ENCODE measurements at regions not wholly inside any gene's neighbourhood (a gene's known extent, or its start where the extent isn't known, plus 50 kb on each side); places are given as distances from the start of the nearest gene placed in this dataset.

- Mint-ChIP-seq H3K4me1 (no peaks in the 10 kb centered on the region), H3K4me3 (no peak overlapping the region), H3K27ac (no peak overlapping the region), H3K27me3 (peaks cover 32% of the 10 kb centered on the region), H3K36me3 (no peaks in the 10 kb centered on the region), H3K9me3 (peaks cover 2% of the 10 kb centered on the region)
- ATAC-seq = no peak
These were observed 71.7 kb upstream of the SIM2 start for GRCh38 chr21:36627242-36627641.

- H3K9me3 Mint-ChIP-seq = peaks cover 2% of the 10 kb centered on the region
- H3K4me3 Mint-ChIP-seq = no peak overlapping the region
- peaks cover 32% of the 10 kb centered on the region for H3K27me3 Mint-ChIP-seq
- H3K27ac Mint-ChIP-seq = no peak overlapping the region
- no peak for ATAC-seq
- H3K4me1 Mint-ChIP-seq = no peaks in the 10 kb centered on the region
- no peaks in the 10 kb centered on the region for H3K36me3 Mint-ChIP-seq
These were observed 70.8 kb upstream of the SIM2 start for GRCh38 chr21:36628106-36628505.

GRCh38 chr21:36628761-36629460 lies 70.0 kb upstream of the SIM2 start:
- Mint-ChIP-seq H3K4me1 (no peaks in the 10 kb centered on the region), H3K36me3 (no peaks in the 10 kb centered on the region), H3K27me3 (peaks cover 32% of the 10 kb centered on the region), H3K9me3 (peaks cover 4% of the 10 kb centered on the region), H3K4me3 (no peak overlapping the region), H3K27ac (no peak overlapping the region)
- ATAC-seq = no peak

GRCh38 chr21:36630485-36631206 lies 68.3 kb upstream of the SIM2 start:
- no peak for ATAC-seq
- Mint-ChIP-seq H3K36me3 (no peaks in the 10 kb centered on the region), H3K27ac (no peak overlapping the region), H3K4me3 (no peak overlapping the region), H3K9me3 (peaks cover 6% of the 10 kb centered on the region), H3K4me1 (no peaks in the 10 kb centered on the region), H3K27me3 (peaks cover 32% of the 10 kb centered on the region)

GRCh38 chr21:36636016-36636415 lies 62.9 kb upstream of the SIM2 start:
- ATAC-seq = no peak
- Mint-ChIP-seq H3K4me3 (no peak overlapping the region), H3K9me3 (peaks cover 23% of the 10 kb centered on the region), H3K36me3 (no peaks in the 10 kb centered on the region), H3K27ac (no peak overlapping the region), H3K27me3 (peaks cover 24% of the 10 kb centered on the region), H3K4me1 (no peaks in the 10 kb centered on the region)

- Mint-ChIP-seq H3K36me3 (no peaks in the 10 kb centered on the region), H3K4me1 (no peaks in the 10 kb centered on the region), H3K27me3 (peaks cover 20% of the 10 kb centered on the region), H3K4me3 (no peak overlapping the region), H3K27ac (no peak overlapping the region), H3K9me3 (peaks cover 23% of the 10 kb centered on the region)
- ATAC-seq = no peak
These were observed 62.5 kb upstream of the SIM2 start for GRCh38 chr21:36636439-36636838.

- H3K4me3 Mint-ChIP-seq = no peak overlapping the region
- peaks cover 35% of the 10 kb centered on the region for H3K27me3 Mint-ChIP-seq
- ATAC-seq = no peak
- peaks cover 19% of the 10 kb centered on the region for H3K9me3 Mint-ChIP-seq
- H3K4me1 Mint-ChIP-seq = no peaks in the 10 kb centered on the region
- H3K36me3 Mint-ChIP-seq = no peaks in the 10 kb centered on the region
- no peak overlapping the region for H3K27ac Mint-ChIP-seq
These were observed 59.1 kb upstream of the SIM2 start for GRCh38 chr21:36639769-36640168.

- Mint-ChIP-seq H3K36me3 (no peaks in the 10 kb centered on the region), H3K27me3 (peaks cover 35% of the 10 kb centered on the region), H3K27ac (no peak overlapping the region), H3K4me3 (no peak overlapping the region), H3K4me1 (no peaks in the 10 kb centered on the region), H3K9me3 (peaks cover 19% of the 10 kb centered on the region)
- no peak for ATAC-seq
These were observed 58.7 kb upstream of the SIM2 start for GRCh38 chr21:36640174-36640720.

- no peak for ATAC-seq
- H3K27me3 Mint-ChIP-seq = peaks cover 35% of the 10 kb centered on the region
- H3K4me3 Mint-ChIP-seq = no peak overlapping the region
- no peak overlapping the region for H3K27ac Mint-ChIP-seq
- H3K36me3 Mint-ChIP-seq = no peaks in the 10 kb centered on the region
- no peaks in the 10 kb centered on the region for H3K4me1 Mint-ChIP-seq
- peaks cover 15% of the 10 kb centered on the region for H3K9me3 Mint-ChIP-seq
These were observed 58.1 kb upstream of the SIM2 start for GRCh38 chr21:36640721-36641244.

- Mint-ChIP-seq H3K4me1 (no peaks in the 10 kb centered on the region), H3K36me3 (no peaks in the 10 kb centered on the region), H3K4me3 (no peak overlapping the region), H3K9me3 (peaks cover 11% of the 10 kb centered on the region), H3K27me3 (peaks cover 35% of the 10 kb centered on the region), H3K27ac (no peak overlapping the region)
- no peak for ATAC-seq
These were observed 57.6 kb upstream of the SIM2 start for GRCh38 chr21:36641346-36641745.

- Mint-ChIP-seq H3K36me3 (no peaks in the 10 kb centered on the region), H3K4me1 (no peaks in the 10 kb centered on the region), H3K9me3 (peaks cover 5% of the 10 kb centered on the region), H3K4me3 (no peak overlapping the region), H3K27me3 (peaks cover 39% of the 10 kb centered on the region), H3K27ac (no peak overlapping the region)
- ATAC-seq = no peak
These were observed 57.0 kb upstream of the SIM2 start for GRCh38 chr21:36641886-36642285.

GRCh38 chr21:36642777-36643176 lies 56.1 kb upstream of the SIM2 start:
- H3K36me3 Mint-ChIP-seq = no peaks in the 10 kb centered on the region
- no peaks in the 10 kb centered on the region for H3K9me3 Mint-ChIP-seq
- H3K4me3 Mint-ChIP-seq = no peak overlapping the region
- no peaks in the 10 kb centered on the region for H3K4me1 Mint-ChIP-seq
- no peak overlapping the region for H3K27ac Mint-ChIP-seq
- H3K27me3 Mint-ChIP-seq = peaks cover 47% of the 10 kb centered on the region
- no peak for ATAC-seq

- H3K4me1 Mint-ChIP-seq = no peaks in the 10 kb centered on the region
- H3K4me3 Mint-ChIP-seq = no peak overlapping the region
- H3K27ac Mint-ChIP-seq = no peak overlapping the region
- H3K36me3 Mint-ChIP-seq = no peaks in the 10 kb centered on the region
- H3K27me3 Mint-ChIP-seq = peaks cover 47% of the 10 kb centered on the region
- H3K9me3 Mint-ChIP-seq = no peaks in the 10 kb centered on the region
- no peak for ATAC-seq
These were observed 55.3 kb upstream of the SIM2 start for GRCh38 chr21:36643374-36644250.

GRCh38 chr21:36646011-36646410 lies 52.9 kb upstream of the SIM2 start:
- Mint-ChIP-seq H3K27me3 (peaks cover 28% of the 10 kb centered on the region), H3K4me3 (no peak overlapping the region), H3K27ac (no peak overlapping the region), H3K4me1 (no peaks in the 10 kb centered on the region), H3K36me3 (no peaks in the 10 kb centered on the region), H3K9me3 (peaks cover 3% of the 10 kb centered on the region)
- no peak for ATAC-seq

- no peak for ATAC-seq
- Mint-ChIP-seq H3K9me3 (peaks cover 3% of the 10 kb centered on the region), H3K4me3 (no peak overlapping the region), H3K27ac (no peak overlapping the region), H3K27me3 (peaks cover 27% of the 10 kb centered on the region), H3K36me3 (no peaks in the 10 kb centered on the region), H3K4me1 (no peaks in the 10 kb centered on the region)
These were observed 52.3 kb upstream of the SIM2 start for GRCh38 chr21:36646645-36647044.

All from stimulated activated memory B cell treated with anti-CD40 and anti-IgM and Interleukin-4, amounts not matched to agents 10 μg/mL and 1 μg/mL and 100 μg/mL, for 72 hours (primary cell).